ENCODE measurements at regions not wholly inside any gene's neighbourhood (a gene's known extent, or its start where the extent isn't known, plus 50 kb on each side); places are given as distances from the start of the nearest gene placed in this dataset.
"Not testable (repeated sequence)": the region's sequence is repeated elsewhere in the genome, so short reads cannot be mapped to it uniquely, and the experiment has no call there.

GRCh38 chr7:115585015-115585718 is 445.4 kb downstream of the TFEC start:
- H3K27ac ChIP-seq (ENCODE audit: low read depth, low read length) = no peak overlapping the region
- no peaks in the 10 kb centered on the region for H3K36me3 ChIP-seq (ENCODE audit: insufficient read depth, low read length)
- no peaks in the 10 kb centered on the region for H3K9me3 ChIP-seq (ENCODE audit: low read length)
- no peaks in the 10 kb centered on the region for H3K27me3 ChIP-seq (ENCODE audit: control insufficient read depth in 1 of 2, insufficient read depth in 2 of 2, low read length in 2 of 2)
- H3K4me1 ChIP-seq (ENCODE audit: insufficient read depth, low read length) = no peaks in the 10 kb centered on the region
- H3K9ac ChIP-seq (ENCODE audit: low read length) = no peak overlapping the region
- no peak overlapping the region for H3K4me3 ChIP-seq (ENCODE audit: low read depth in 1 of 2, low read length in 2 of 2)

DNA sequence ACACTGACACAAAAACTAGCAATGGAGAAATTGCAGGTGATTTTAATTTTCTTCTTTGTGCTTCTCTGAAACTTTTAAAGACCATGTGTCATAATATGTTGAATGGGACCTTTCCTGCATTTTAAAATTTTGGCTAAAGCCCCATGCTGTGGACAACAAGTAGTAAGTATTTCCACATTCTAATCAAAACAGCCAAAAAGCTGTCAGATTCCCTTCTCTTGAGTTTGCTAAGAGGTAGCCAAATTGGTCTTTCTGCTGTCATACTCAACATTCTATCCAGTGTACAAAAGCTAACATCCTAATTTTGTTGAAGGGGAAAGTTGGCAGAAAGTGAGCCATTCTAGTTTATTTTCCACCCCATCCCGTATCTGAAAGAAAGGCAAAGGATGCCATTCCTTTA is 447.6 kb downstream of the TFEC start:
- Histone ChIP-seq H3K27ac (ENCODE audit: low read depth, low read length) (no peak overlapping the region), H3K4me3 (ENCODE audit: low read depth in 1 of 2, low read length in 2 of 2) (no peak overlapping the region), H3K9ac (ENCODE audit: low read length) (no peak overlapping the region), H3K36me3 (ENCODE audit: insufficient read depth, low read length) (no peaks in the 10 kb centered on the region), H3K9me3 (ENCODE audit: low read length) (no peaks in the 10 kb centered on the region), H3K4me1 (ENCODE audit: insufficient read depth, low read length) (no peaks in the 10 kb centered on the region), H3K27me3 (ENCODE audit: control insufficient read depth in 1 of 2, insufficient read depth in 2 of 2, low read length in 2 of 2) (no peaks in the 10 kb centered on the region)

DNA sequence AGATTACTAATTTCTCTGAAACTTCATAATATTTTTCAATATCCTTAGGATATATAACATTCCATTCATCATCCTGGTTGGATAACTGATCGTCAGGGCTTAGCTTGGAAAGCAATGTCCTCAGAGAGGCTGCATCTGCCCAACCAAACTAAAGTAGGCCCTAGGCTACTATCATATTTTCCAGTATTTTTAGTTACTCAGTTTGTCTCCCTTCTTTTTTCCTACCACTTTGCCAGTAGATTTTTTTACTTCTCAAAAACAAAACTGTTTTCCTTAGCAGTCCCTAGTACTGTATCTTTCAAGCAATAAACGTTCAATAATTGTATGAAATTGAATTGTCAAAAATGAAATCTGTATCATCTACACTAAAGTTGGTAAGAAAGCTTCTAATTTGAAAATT is 452.0 kb downstream of the TFEC start:
- Histone ChIP-seq H3K9ac (ENCODE audit: low read length) (no peak overlapping the region), H3K4me1 (ENCODE audit: insufficient read depth, low read length) (no peaks in the 10 kb centered on the region), H3K4me3 (ENCODE audit: low read depth in 1 of 2, low read length in 2 of 2) (no peak overlapping the region), H3K36me3 (ENCODE audit: insufficient read depth, low read length) (no peaks in the 10 kb centered on the region), H3K27ac (ENCODE audit: low read depth, low read length) (no peak overlapping the region), H3K9me3 (ENCODE audit: low read length) (no peaks in the 10 kb centered on the region), H3K27me3 (ENCODE audit: control insufficient read depth in 1 of 2, insufficient read depth in 2 of 2, low read length in 2 of 2) (no peaks in the 10 kb centered on the region)

DNA sequence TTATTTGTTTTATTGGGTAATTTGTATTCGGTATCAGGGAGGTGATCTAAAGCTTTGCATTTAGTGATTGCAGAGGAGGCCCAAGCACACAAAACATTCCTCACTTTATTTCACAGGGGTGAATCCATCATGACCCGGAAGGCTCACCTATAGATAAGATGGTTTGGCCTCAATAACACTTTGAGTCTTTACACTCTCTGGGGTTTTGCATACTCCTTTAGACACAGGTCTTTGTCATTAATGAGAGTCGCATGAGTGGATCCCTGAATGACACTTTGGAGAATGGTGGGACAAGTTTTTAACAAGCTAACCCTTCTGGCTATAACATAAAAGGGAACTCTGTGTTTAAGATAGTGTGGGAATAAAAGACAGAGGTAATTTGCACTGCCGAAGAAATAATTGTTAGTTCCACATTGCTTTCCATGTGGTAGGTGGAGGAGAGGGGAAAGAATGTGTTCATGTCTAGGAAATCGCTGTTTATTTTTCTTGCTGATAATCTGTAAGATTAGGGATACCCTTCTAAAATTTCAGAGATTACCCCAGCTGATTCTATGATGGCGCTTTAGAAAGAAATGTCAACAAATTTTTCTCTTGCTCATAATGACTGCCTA is 455.8 kb downstream of the TFEC start:
- Histone ChIP-seq H3K9ac (ENCODE audit: low read length) (no peak overlapping the region), H3K36me3 (ENCODE audit: insufficient read depth, low read length) (no peaks in the 10 kb centered on the region), H3K4me3 (ENCODE audit: low read depth in 1 of 2, low read length in 2 of 2) (no peak overlapping the region)

GRCh38 chr7:115572111-115572510 is 458.5 kb downstream of the TFEC start:
- H3K27me3 ChIP-seq (ENCODE audit: control insufficient read depth in 1 of 2, insufficient read depth in 2 of 2, low read length in 2 of 2) = no peaks in the 10 kb centered on the region
- no peak overlapping the region for H3K27ac ChIP-seq (ENCODE audit: low read depth, low read length)
- H3K36me3 ChIP-seq (ENCODE audit: insufficient read depth, low read length) = no peaks in the 10 kb centered on the region
- H3K9ac ChIP-seq (ENCODE audit: low read length) = no peak overlapping the region
- no peaks in the 10 kb centered on the region for H3K9me3 ChIP-seq (ENCODE audit: low read length)
- H3K4me1 ChIP-seq (ENCODE audit: insufficient read depth, low read length) = no peaks in the 10 kb centered on the region
- no peak overlapping the region for H3K4me3 ChIP-seq (ENCODE audit: low read depth in 1 of 2, low read length in 2 of 2)

More for the DNA sequence above, 455.8 kb downstream of the TFEC start:
- Histone ChIP-seq H3K9me3 (ENCODE audit: low read length) (no peaks in the 10 kb centered on the region), H3K27me3 (ENCODE audit: control insufficient read depth in 1 of 2, insufficient read depth in 2 of 2, low read length in 2 of 2) (no peaks in the 10 kb centered on the region), H3K4me1 (ENCODE audit: insufficient read depth, low read length) (no peaks in the 10 kb centered on the region), H3K27ac (ENCODE audit: low read depth, low read length) (no peak overlapping the region)

GRCh38 chr7:115561335-115562110 is 469.0 kb downstream of the TFEC start:
- no peaks in the 10 kb centered on the region for H3K27me3 ChIP-seq (ENCODE audit: control insufficient read depth in 1 of 2, insufficient read depth in 2 of 2, low read length in 2 of 2)
- no peak overlapping the region for H3K27ac ChIP-seq (ENCODE audit: low read depth, low read length)
- no peaks in the 10 kb centered on the region for H3K9me3 ChIP-seq (ENCODE audit: low read length)
- no peak overlapping the region for H3K9ac ChIP-seq (ENCODE audit: low read length)
- no peak overlapping the region for H3K4me3 ChIP-seq (ENCODE audit: low read depth in 1 of 2, low read length in 2 of 2)
- no peaks in the 10 kb centered on the region for H3K4me1 ChIP-seq (ENCODE audit: insufficient read depth, low read length)
- H3K36me3 ChIP-seq (ENCODE audit: insufficient read depth, low read length) = no peaks in the 10 kb centered on the region

DNA sequence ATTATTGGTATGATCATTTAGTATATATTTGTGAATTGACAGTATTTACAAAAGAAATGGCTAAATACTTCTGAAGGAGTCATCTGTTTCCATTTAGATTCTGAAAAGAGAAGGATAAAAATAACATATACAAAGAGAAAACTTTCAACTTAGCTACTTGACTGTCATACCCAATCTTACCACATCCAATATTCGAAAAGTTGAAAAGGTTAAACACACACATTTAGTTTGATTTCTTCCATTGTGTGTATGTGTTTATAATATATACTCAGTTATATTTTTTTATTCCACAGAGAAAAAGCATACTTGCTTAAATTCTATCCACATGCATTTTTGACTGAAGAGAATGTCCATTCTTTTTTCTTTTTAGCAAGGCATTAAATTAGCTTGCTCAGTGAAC is 470.7 kb downstream of the TFEC start:
- H3K9ac ChIP-seq (ENCODE audit: low read length) = no peak overlapping the region
- no peaks in the 10 kb centered on the region for H3K36me3 ChIP-seq (ENCODE audit: insufficient read depth, low read length)
- H3K4me1 ChIP-seq (ENCODE audit: insufficient read depth, low read length) = no peaks in the 10 kb centered on the region
- H3K9me3 ChIP-seq (ENCODE audit: low read length) = no peaks in the 10 kb centered on the region
- no peak overlapping the region for H3K27ac ChIP-seq (ENCODE audit: low read depth, low read length)
- H3K4me3 ChIP-seq (ENCODE audit: low read depth in 1 of 2, low read length in 2 of 2) = no peak overlapping the region
- H3K27me3 ChIP-seq (ENCODE audit: control insufficient read depth in 1 of 2, insufficient read depth in 2 of 2, low read length in 2 of 2) = no peaks in the 10 kb centered on the region

- Histone ChIP-seq H3K27me3 (ENCODE audit: control insufficient read depth in 1 of 2, insufficient read depth in 2 of 2, low read length in 2 of 2) (no peaks in the 10 kb centered on the region), H3K27ac (ENCODE audit: low read depth, low read length) (no peak overlapping the region), H3K9me3 (ENCODE audit: low read length) (no peaks in the 10 kb centered on the region), H3K4me1 (ENCODE audit: insufficient read depth, low read length) (no peaks in the 10 kb centered on the region), H3K4me3 (ENCODE audit: low read depth in 1 of 2, low read length in 2 of 2) (no peak overlapping the region), H3K36me3 (ENCODE audit: insufficient read depth, low read length) (no peaks in the 10 kb centered on the region), H3K9ac (ENCODE audit: low read length) (no peak overlapping the region)
These were observed 472.4 kb downstream of the TFEC start for GRCh38 chr7:115558161-115558560.

- not testable (repeated sequence) for H3K36me3 ChIP-seq (ENCODE audit: insufficient read depth, low read length); H3K4me1 ChIP-seq (ENCODE audit: insufficient read depth, low read length); H3K9ac ChIP-seq (ENCODE audit: low read length); H3K4me3 ChIP-seq (ENCODE audit: low read depth in 1 of 2, low read length in 2 of 2); H3K27me3 ChIP-seq (ENCODE audit: control insufficient read depth in 1 of 2, insufficient read depth in 2 of 2, low read length in 2 of 2); H3K9me3 ChIP-seq (ENCODE audit: low read length); H3K27ac ChIP-seq (ENCODE audit: low read depth, low read length)
These were observed 473.3 kb downstream of the TFEC start for GRCh38 chr7:115557296-115557695.

- no peaks in the 10 kb centered on the region for H3K4me1 ChIP-seq (ENCODE audit: insufficient read depth, low read length)
These were observed 477.8 kb downstream of the TFEC start for GRCh38 chr7:115552766-115553165.

DNA sequence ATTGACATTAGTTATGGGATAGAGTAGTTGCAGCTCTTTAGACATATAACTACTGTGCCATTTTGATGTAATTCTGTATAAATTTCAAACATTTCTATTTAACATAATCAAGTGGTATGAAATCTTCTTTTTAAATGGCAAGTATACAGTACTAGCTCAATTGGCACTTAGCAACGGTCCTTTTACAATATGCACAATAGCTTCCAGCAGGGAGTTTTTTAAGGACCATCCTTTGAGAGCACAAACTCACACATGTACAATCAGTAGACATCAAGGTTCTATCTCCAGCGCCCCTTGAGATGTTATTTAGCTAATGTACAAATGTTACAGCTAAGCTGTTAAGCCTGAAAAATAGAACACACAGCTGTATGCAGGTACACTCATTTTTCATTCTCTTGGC is 480.7 kb downstream of the TFEC start:
- no peaks in the 10 kb centered on the region for H3K9me3 ChIP-seq (ENCODE audit: low read length)
- no peak overlapping the region for H3K4me3 ChIP-seq (ENCODE audit: low read depth in 1 of 2, low read length in 2 of 2)
- H3K36me3 ChIP-seq (ENCODE audit: insufficient read depth, low read length) = no peaks in the 10 kb centered on the region
- no peak overlapping the region for H3K9ac ChIP-seq (ENCODE audit: low read length)
- H3K4me1 ChIP-seq (ENCODE audit: insufficient read depth, low read length) = no peaks in the 10 kb centered on the region
- no peak overlapping the region for H3K27ac ChIP-seq (ENCODE audit: low read depth, low read length)
- H3K27me3 ChIP-seq (ENCODE audit: control insufficient read depth in 1 of 2, insufficient read depth in 2 of 2, low read length in 2 of 2) = no peaks in the 10 kb centered on the region

More at GRCh38 chr7:115552766-115553165, 477.8 kb downstream of the TFEC start:
- H3K27ac ChIP-seq (ENCODE audit: low read depth, low read length) = no peak overlapping the region
- no peaks in the 10 kb centered on the region for H3K36me3 ChIP-seq (ENCODE audit: insufficient read depth, low read length)
- H3K4me3 ChIP-seq (ENCODE audit: low read depth in 1 of 2, low read length in 2 of 2) = no peak overlapping the region
- no peaks in the 10 kb centered on the region for H3K9me3 ChIP-seq (ENCODE audit: low read length)
- no peaks in the 10 kb centered on the region for H3K27me3 ChIP-seq (ENCODE audit: control insufficient read depth in 1 of 2, insufficient read depth in 2 of 2, low read length in 2 of 2)
- H3K9ac ChIP-seq (ENCODE audit: low read length) = no peak overlapping the region
